GM12875 (cell line): ENCODE measurements at regions not wholly inside any gene's neighbourhood (a gene's known extent, or its start where the extent isn't known, plus 50 kb on each side); places are given as distances from the start of the nearest gene placed in this dataset.

ENCODE experiments used
- H3K4me3 ChIP-seq: one replicate; pipeline ENCODE4 v1.5.1; 2011; ENCODE audit warnings: low read depth, low read length, control low read depth
- TF ChIP-seq, protein P1 (sequence below): IDR thresholded peaks from 2 replicates; pipeline ENCODE4 v1.5.1; 2011; ENCODE audit warnings: low read depth, mild to moderate bottlenecking, control low read depth, inconsistent platforms, low read length, moderate library complexity, borderline replicate concordance; ENCODE audit not compliant: insufficient read depth

DNA sequence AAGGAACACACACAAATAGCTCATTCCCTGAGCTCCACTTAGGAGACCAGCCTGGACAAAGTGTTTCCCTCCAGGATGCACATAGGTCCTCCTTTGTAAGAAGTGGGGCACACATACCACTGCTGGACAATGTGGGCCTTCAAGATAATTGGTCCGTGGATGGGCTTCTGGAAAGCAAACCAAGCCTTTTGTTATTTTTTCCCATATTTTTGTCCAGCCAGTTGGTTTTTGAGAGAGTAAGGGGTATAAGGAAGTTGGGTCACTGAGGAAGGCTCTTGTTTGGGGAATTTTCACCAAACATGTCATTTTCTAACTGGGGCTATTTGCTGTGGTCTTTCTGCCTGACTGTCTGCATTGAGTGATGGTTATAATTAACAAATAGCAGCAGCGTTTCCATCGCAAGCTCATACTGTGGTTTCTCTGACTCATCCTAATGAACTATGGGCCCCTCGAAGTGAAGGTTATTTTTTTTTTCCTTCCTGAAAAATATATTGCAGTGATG, 306.3 kb upstream of the DUSP10 start:
- TF ChIP-seq, protein P1, sequence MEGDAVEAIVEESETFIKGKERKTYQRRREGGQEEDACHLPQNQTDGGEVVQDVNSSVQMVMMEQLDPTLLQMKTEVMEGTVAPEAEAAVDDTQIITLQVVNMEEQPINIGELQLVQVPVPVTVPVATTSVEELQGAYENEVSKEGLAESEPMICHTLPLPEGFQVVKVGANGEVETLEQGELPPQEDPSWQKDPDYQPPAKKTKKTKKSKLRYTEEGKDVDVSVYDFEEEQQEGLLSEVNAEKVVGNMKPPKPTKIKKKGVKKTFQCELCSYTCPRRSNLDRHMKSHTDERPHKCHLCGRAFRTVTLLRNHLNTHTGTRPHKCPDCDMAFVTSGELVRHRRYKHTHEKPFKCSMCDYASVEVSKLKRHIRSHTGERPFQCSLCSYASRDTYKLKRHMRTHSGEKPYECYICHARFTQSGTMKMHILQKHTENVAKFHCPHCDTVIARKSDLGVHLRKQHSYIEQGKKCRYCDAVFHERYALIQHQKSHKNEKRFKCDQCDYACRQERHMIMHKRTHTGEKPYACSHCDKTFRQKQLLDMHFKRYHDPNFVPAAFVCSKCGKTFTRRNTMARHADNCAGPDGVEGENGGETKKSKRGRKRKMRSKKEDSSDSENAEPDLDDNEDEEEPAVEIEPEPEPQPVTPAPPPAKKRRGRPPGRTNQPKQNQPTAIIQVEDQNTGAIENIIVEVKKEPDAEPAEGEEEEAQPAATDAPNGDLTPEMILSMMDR, result no peak
- H3K4me3 ChIP-seq, result no peak overlapping the region

DNA sequence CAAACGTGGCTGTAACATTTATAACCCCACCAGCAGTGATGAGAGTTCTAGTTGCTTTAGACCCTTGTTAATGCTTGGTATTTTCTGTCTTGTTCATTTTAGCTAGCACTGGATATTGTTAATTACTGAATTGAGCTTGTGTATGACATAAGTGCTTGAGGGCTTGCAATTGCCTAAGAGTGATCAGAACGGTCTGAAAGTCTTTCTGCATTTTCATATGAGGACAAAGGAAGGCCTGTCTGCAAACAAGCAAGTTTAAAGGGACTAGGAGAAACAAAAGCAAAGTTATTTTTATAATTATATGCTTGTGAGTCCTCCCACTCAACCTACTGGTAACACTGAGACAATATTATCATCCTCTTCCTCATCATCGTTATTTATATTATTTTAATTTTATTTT, 305.5 kb upstream of the DUSP10 start:
- TF ChIP-seq, protein P1, result no peak
- no peak overlapping the region for H3K4me3 ChIP-seq

DNA sequence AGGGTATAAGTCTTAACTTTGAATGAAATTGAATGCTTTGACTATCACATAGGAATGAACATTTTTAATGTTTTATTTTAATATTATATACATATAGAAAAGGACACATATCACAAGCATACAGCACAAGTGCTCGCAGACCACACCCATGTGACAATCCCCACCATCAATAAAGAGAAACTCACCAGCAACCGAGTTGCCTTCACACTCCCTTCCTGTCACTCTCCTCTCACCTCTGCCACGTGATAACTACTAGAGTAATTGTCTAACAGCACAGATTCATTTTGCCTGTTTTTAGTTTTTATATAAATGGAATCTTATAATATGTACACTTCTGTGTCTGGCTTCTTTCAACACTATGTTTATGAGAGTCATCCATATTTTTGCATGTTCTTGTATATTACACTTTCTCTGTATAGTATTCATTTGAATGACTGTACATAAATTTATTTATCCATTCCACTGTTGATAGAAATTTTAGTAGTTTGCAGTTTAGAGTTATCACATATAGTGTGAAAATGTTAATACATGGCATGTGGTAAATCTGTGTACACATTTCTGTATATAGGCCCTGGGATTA, 304.9 kb upstream of the DUSP10 start:
- no peak overlapping the region for H3K4me3 ChIP-seq
- TF ChIP-seq, protein P1, result no peak

DNA sequence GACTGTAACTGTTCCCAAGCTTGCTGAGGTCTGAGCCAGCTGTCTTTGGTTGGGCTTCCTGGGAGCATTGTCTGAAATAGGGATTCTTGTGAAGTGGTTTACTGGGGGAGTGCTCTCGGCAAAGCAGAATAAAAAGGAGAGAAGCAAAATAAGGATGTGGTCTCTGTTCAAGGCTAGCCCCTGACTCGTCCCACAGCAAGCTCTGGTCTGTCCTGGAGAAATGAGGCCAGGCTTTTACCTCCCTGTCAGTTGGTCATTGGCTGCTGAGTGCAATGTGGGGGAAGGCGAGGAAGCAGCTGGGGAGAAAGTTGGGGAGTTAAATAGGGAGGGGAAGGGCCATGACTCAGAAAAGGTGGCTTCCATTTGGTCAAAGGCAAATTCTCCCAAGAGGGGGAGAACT, 303.9 kb upstream of the DUSP10 start:
- TF ChIP-seq, protein P1, result no peak

DNA sequence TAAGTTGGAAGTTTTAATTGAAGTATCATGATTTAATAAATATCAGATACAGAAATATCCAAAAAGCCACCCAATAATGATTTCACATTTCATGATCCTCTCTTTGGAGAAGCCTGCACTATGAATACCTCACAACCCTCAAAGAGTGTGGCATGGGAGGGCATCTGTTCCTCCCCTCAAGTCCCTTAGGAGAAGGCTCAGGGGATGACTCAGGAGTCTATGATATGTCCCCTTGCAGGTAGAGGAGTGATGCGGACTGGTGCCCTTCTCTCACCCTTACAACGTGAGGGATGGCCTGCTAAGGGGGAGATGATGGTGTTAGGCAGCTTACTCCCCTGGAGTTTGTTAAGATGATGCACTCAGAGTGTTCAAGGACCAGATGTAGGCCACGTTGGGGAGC, 303.3 kb upstream of the DUSP10 start:
- TF ChIP-seq, protein P1, result no peak
- H3K4me3 ChIP-seq, result no peak overlapping the region

More for the DNA sequence above, 303.9 kb upstream of the DUSP10 start:
- H3K4me3 ChIP-seq, result no peak overlapping the region

DNA sequence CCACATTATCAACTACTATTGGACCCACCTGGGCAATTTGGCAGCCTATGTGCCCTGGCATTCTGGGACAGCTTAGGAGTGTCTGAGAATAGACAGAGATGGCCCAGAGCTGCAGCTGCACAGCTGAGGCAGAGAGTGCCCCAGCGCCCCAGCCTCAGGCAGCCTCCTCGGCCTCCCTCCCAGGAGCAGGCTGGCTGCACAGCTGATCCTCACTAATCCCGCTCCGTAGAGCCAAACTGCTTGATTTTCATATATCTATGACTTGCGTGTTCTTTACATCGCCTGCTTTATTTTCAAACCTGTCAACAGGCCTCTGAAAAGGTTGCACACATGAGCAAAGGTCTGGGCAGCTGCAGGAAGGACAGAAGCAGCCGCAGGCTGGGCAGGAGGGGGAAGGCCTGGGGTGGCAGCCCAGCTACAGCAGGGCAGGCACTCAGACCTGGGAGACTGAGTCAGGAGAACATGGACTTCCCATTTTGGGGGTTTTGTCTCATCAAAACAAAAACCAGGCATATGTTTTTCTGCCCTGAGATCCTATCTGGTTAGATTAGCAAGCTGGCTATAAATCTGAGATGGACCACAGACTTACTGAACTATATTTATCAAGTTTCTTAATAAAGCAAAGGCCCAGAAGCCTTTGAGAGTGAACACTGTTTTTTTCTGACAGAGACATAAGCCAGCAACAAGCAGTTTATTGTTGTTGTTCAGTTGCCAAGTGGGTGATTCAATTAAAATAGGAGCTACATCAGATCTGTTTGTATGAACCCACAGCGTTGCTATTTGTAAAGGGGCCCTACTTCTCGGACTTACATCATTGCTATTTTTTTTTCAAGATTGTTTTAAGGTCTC, 301.8 kb upstream of the DUSP10 start:
- TF ChIP-seq, protein P1, result no peak
- no peak overlapping the region for H3K4me3 ChIP-seq

DNA sequence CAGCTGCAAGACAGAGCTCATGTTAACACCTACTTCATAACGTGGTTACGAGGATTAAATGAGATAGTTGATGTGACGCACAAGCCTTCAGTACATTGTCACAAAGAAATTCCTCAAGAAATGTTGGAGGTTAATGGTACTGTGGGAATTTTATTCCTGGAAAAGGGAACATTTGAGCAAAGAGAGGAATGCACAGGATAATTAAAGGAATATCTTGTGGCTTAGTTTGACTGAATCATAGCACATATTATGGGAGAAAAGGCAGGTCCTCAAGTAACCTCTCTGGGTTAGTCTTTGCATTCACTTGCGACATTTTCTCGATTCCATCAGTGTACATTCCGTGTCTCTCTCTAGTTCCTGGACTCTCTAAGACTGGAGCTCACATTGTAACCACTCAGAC, 300.2 kb upstream of the DUSP10 start:
- TF ChIP-seq, protein P1, result no peak
- H3K4me3 ChIP-seq, result no peak overlapping the region
